Epidermal melanocyte (primary cell): ENCODE measurements at regions not wholly inside any gene's neighbourhood (a gene's known extent, or its start where the extent isn't known, plus 50 kb on each side); places are given as distances from the start of the nearest gene placed in this dataset.

Source experiments
- DNase-seq: peaks from one replicate; pipeline ENCODE4 v3.0.0; 2011; ENCODE audit warnings: low spot score; ENCODE audit not compliant: insufficient read length

DNA sequence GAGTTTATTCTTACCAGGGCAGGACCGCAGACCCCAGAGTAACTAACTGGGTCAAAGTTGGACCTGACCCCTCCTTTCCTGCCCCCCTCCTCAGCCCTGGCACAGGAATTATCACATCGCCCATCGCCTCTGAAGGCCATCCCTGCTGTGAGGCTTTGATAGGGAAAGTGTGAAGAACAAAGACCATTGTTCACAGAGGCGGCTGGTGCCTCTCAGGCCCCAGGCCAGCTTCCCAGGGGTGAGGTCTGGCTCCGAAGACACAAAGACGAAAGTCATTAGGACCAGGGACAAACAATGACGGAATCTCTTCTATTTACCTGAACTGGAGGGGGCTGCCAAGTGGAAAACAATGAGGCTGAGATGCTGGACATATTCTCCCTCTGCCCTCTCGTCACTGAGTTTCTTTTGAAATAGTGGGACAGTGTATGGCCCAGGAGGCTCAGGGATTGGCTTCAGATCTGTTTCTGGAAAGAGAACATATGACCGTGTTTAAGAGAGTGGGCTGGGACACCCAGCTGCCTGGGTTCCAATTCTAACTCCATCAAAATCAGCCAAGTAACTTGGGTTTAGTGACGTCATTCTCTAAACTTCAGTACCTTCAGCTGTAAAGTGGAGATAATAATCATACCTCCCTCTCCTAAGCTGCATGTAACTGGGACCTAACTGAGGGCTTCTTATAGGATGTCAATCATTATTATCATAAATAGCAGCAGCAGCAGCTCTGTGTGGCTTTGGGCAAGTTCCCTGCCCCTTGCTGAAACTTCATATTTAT is 769.4 kb downstream of the MED13L start:
- DNase-seq = no peak

- DNase-seq = no peak
Observed at GRCh38 chr12:115507560-115507889, 770.0 kb downstream of the MED13L start.

DNA sequence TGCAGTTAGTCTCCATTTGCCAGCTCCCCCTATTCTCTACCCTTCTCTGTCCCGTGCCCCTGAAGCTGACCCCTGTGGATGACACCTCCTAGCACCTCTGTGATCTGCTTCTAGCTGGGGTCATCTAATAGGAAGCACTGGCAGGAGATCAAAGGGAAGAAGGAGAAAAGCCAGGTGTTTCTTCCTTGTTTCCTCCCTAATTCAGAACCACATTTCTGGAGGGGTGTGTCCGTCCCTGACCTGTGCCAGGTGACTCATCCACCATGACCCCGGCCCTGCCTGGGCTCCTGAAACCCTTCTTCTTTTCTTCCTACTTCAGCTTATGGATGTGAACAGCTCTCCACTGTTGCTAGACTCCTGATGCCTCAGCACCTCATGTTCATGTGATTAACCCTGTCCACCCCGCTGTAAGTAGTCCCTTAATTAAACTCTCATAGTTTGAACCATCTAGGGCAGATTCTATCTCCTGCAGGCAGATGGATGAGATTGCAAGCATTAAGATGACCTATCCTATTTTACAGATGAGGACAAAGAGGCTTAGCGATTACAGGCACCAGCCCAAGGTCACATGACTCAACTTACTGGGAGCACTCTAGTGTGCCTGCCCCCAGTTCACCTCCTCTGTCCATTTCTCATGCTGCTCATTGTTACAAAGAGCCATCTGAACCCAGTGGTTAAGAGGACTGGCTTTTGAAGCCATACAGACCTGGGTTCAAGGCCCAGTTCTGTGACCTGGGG is 770.5 kb downstream of the MED13L start:
- no peak for DNase-seq

GRCh38 chr12:115504306-115505290 is 772.9 kb downstream of the MED13L start:
- DNase-seq = no peak

GRCh38 chr12:115500872-115501271 is 776.6 kb downstream of the MED13L start:
- no peak for DNase-seq

DNA sequence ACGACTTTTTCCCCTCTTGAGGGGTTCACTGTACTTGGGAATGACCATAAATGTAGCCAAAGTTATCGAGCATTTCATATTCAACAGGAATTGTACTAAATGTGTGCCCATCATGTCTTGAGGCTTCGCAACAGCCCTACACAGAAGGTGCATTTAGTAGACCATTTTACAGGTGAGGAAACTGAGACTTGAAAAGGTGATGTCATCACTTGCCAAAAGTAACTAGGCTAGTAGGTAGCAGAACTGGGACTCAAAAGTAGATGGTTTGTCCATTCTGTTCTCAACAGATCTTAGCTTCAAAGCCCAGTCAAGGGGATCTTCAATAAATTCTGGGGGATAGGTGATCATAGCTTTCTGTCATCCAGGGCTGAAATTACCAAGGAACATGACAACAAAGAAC is 782.2 kb downstream of the MED13L start:
- no peak for DNase-seq

- DNase-seq = no peak
Observed at GRCh38 chr12:115492553-115492952, 784.9 kb downstream of the MED13L start.

DNA sequence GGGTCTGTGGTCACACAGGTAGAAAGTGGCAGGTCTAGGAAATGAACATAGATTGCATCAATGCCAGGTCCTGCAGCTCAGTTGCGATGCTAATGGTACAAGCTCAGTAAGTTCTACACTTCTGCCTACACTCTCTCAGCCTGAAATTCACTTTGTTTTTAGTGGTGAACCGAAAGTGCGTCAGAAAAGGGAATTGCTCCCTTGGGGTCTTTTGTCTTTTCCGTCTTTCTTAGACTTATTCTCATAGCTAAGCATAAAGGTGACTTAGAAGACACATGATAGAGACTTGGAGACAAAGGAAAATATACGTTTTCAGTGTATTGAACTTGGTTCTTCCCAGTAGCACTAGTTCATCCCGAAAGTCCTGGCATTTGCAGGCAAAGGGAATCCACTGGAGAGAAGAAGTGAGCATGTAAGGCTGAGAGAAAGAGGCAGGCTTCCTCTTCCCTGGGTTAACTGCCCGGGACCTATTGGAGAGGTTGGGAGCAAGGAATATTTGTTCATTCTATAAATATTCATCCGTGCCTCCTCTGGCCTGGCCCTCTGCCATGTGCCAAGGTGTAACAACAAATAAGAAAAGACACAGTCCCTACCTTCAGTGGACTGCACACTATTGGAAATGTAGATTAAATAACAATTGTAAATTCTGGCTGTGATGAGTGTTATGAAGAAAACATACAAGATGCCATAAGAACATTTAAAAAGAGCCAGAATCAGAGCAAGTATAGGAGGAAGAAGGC is 785.8 kb downstream of the MED13L start:
- DNase-seq = no peak

- DNase-seq = no peak
Observed at GRCh38 chr12:115489253-115489652, 788.2 kb downstream of the MED13L start.

GRCh38 chr12:115485967-115486366 is 791.5 kb downstream of the MED13L start:
- DNase-seq = no peak

- no peak for DNase-seq
Observed at GRCh38 chr12:115485503-115485902, 792.0 kb downstream of the MED13L start.

DNA sequence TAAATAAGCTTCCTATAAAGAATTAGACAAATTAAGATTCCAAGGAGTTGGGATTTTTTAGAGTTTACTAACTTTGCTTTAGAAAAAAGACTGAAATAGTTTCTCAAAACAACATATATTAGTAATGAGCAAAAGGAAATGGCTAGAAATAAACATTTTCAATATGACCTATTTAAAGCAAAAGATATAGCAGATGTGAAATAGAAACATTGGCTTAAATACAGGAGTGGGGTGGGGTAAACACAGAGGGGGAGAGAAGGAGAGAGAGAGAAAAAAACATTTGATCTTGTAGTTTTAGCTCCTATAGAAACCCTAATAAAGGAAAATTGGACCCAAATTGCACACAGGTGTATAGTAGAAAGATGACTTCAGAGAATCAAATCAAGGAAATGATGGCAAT is 794.5 kb downstream of the MED13L start:
- DNase-seq = no peak

DNA sequence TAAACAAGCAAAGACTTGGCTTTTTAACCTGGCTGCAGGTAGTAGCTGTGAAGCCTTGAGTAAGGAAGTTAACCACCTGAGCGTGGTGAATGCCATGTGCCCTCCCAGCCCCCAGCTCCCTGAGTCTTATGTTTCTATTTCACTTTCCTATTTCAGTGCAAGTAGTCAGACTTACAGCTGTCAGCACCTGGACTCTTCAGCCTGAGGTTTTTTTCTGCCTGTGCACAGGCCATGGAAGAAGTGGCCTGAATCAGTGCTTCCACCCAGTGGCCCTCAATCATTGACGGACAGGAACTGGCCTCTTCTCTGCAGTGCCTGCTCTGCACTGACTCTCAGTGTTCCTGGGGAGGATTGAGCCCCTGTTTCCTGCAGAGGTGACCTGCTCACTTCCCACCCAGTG is 796.4 kb downstream of the MED13L start:
- DNase-seq = no peak

- no peak for DNase-seq
Observed at GRCh38 chr12:115478505-115478904, 794.5 kb upstream of the TBX3 start.

GRCh38 chr12:115474539-115475353 is 790.8 kb upstream of the TBX3 start:
- no peak for DNase-seq

DNA sequence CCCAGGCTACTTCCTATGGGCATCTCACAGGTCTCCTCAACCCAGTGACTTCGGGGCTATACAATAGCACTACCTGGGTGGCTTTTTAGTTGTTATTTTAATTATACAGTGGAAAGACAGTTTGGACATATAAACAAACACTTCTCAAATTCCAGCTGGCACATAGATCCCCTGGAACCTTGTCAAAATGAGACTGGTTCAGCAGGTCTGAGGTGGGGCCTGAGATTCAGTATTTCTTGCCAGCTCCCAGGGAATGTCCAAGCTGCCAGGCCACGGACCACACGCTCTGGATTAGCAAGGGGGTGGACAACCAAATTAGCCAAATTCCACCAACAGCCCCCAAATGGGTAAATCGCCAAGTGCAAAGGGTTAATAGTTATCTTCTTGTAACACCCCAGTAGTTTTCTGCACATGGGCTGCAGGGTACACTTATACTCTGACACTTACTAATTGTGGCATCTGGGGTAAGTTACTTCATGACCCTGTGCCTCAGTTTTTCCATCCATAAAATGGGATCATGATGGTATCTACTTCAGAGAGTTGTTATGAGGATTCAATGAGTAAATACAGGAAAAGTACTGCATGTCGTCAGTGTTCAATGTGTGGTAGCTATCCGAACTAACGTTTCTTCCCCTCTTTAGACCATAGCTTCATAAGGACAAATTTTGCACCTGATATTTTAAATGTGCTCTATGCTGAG is 789.4 kb upstream of the TBX3 start:
- no peak for DNase-seq

DNA sequence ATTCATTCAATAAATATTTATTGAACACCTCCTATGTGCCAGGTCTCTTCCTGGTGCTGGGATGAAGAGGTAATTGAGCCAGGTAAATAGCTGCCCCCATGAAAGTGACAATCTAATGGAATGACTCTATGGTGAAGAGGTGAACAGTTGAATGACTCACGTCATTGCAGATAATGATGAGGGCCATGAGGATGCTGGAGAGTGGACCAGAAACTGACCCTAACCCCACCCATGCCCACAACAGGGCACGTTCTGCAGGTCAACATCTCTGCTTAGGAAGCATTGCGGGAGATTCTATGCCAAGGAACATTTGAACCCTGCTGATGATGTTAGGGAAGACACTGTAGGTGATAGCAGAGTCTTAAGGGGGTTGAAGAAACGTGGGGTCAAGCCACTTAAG is 788.9 kb upstream of the TBX3 start:
- no peak for DNase-seq

- no peak for DNase-seq
Observed at GRCh38 chr12:115470977-115471376, 787.0 kb upstream of the TBX3 start.

DNA sequence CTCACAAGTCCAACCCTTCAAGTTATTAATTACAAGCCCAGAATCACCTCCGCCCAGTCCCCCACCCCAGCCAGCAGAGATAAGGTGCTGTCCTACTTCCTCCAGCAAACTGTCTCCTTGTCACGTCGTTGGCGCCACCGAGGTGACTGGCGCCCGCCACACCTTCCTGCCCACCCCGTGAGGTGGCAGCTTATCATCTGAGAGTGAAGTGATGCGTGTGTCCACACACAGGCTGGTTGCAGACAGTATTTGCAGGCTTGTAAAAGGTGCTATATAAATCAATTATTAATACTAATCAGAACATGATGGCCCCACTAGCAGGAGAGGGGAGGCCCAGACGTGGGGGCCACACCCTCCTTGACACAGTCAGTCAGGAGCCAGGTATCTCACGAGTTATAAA is 786.6 kb upstream of the TBX3 start:
- no peak for DNase-seq

GRCh38 chr12:115468087-115468510 is 784.1 kb upstream of the TBX3 start:
- DNase-seq = no peak
